PC-9 (cell line): ENCODE measurements at regions not wholly inside any gene's neighbourhood (a gene's known extent, or its start where the extent isn't known, plus 50 kb on each side); places are given as distances from the start of the nearest gene placed in this dataset.

Source experiments
- EZH2 ChIP-seq: fragments of 200-600 bp; sonication (generic); IDR thresholded peaks from 2 replicates; pipeline ENCODE4 v1.8.0; 2017; ENCODE audit warnings: antibody characterized with exemption, low read depth
- TF ChIP-seq, protein P1 (sequence below): fragments of 200-600 bp; sonication (generic); conservative IDR thresholded peaks from 2 replicates; pipeline ENCODE4 v1.6.1; 2017; ENCODE audit warnings: mixed run types, antibody characterized with exemption, mild to moderate bottlenecking, moderate library complexity

GRCh38 chr11:79852176-79852575 lies 411.3 kb upstream of the TENM4 start:
- TF ChIP-seq, protein P1, sequence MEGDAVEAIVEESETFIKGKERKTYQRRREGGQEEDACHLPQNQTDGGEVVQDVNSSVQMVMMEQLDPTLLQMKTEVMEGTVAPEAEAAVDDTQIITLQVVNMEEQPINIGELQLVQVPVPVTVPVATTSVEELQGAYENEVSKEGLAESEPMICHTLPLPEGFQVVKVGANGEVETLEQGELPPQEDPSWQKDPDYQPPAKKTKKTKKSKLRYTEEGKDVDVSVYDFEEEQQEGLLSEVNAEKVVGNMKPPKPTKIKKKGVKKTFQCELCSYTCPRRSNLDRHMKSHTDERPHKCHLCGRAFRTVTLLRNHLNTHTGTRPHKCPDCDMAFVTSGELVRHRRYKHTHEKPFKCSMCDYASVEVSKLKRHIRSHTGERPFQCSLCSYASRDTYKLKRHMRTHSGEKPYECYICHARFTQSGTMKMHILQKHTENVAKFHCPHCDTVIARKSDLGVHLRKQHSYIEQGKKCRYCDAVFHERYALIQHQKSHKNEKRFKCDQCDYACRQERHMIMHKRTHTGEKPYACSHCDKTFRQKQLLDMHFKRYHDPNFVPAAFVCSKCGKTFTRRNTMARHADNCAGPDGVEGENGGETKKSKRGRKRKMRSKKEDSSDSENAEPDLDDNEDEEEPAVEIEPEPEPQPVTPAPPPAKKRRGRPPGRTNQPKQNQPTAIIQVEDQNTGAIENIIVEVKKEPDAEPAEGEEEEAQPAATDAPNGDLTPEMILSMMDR, result no peak
- no peak for TF ChIP-seq EZH2
